GM12892 (cell line): ENCODE measurements at regions not wholly inside any gene's neighbourhood (a gene's known extent, or its start where the extent isn't known, plus 50 kb on each side); places are given as distances from the start of the nearest gene placed in this dataset.

Source experiments
- DNase-seq: peaks from one replicate; pipeline ENCODE4 v3.0.0; 2011; ENCODE audit not compliant: insufficient read length
- FAIRE-seq: peaks from 2 replicates; lab custom pipeline; 2011; peaks lifted over from hg19 to GRCh38; lab: Jason Lieb, UNC
- POLR2A ChIP-seq: IDR thresholded peaks from 2 replicates; pipeline ENCODE4 v1.6.1; 2011; ENCODE audit warnings: low read depth, low read length, control low read depth
- POLR2AphosphoS5 ChIP-seq: IDR thresholded peaks from 2 replicates; pipeline ENCODE4 v1.6.1; 2011; ENCODE audit warnings: low read depth, low read length, control low read depth
- TAF1 ChIP-seq: IDR thresholded peaks from 2 replicates; pipeline ENCODE4 v1.6.1; 2011; ENCODE audit warnings: low read depth, mild to moderate bottlenecking, control low read depth, low read length, borderline replicate concordance

GRCh38 chr5:175796536-175797499 lies 74.6 kb upstream of the CPLX2 start:
- DNase-seq (peak; percentile 39), FAIRE-seq (no peak)
- TF ChIP-seq TAF1 (no peak), POLR2A (no peak), POLR2AphosphoS5 (no peak)

GRCh38 chr5:175797521-175798038 lies 73.8 kb upstream of the CPLX2 start:
- FAIRE-seq (no peak), DNase-seq (no peak)
- no peak for TF ChIP-seq TAF1
- TF ChIP-seq POLR2AphosphoS5: no peak
- TF ChIP-seq POLR2A: no peak

GRCh38 chr5:175798626-175799025 lies 72.8 kb upstream of the CPLX2 start:
- DNase-seq: no peak
- TF ChIP-seq POLR2A (no peak), TAF1 (no peak)
- FAIRE-seq: no peak

GRCh38 chr5:175800656-175801081 lies 70.7 kb upstream of the CPLX2 start:
- no peak for DNase-seq
- FAIRE-seq: no peak
- TF ChIP-seq POLR2A: no peak
- no peak for TF ChIP-seq POLR2AphosphoS5
- TF ChIP-seq TAF1: no peak

- no peak for DNase-seq
- no peak for FAIRE-seq
- TF ChIP-seq TAF1: no peak
- TF ChIP-seq POLR2A: no peak
- no peak for TF ChIP-seq POLR2AphosphoS5
These were observed 69.0 kb upstream of the CPLX2 start for GRCh38 chr5:175802361-175802760.

GRCh38 chr5:175803254-175803653 lies 68.1 kb upstream of the CPLX2 start:
- no peak for DNase-seq
- no peak for FAIRE-seq
- TF ChIP-seq POLR2A (no peak), TAF1 (no peak), POLR2AphosphoS5 (no peak)

- FAIRE-seq (no peak), DNase-seq (no peak)
- TF ChIP-seq POLR2A: no peak
These were observed 67.5 kb upstream of the CPLX2 start for GRCh38 chr5:175803736-175804454.

- TF ChIP-seq POLR2A (no peak), POLR2AphosphoS5 (no peak), TAF1 (no peak)
- FAIRE-seq: no peak
These were observed 65.9 kb upstream of the CPLX2 start for GRCh38 chr5:175805256-175806011.

GRCh38 chr5:175808711-175809110 lies 62.7 kb upstream of the CPLX2 start:
- DNase-seq (no peak), FAIRE-seq (no peak)
- TF ChIP-seq POLR2AphosphoS5 (no peak), POLR2A (no peak), TAF1 (no peak)

More at GRCh38 chr5:175805256-175806011, 65.9 kb upstream of the CPLX2 start:
- DNase-seq: no peak

- TF ChIP-seq TAF1: no peak
- TF ChIP-seq POLR2AphosphoS5: no peak
- no peak for TF ChIP-seq POLR2A
- DNase-seq (no peak), FAIRE-seq (no peak)
These were observed 61.8 kb upstream of the CPLX2 start for GRCh38 chr5:175809531-175810121.

GRCh38 chr5:175810457-175810856 lies 60.9 kb upstream of the CPLX2 start:
- FAIRE-seq (no peak), DNase-seq (no peak)
- no peak for TF ChIP-seq POLR2A
- TF ChIP-seq POLR2AphosphoS5: no peak
- TF ChIP-seq TAF1: no peak
